ENCODE measurements at regions not wholly inside any gene's neighbourhood (a gene's known extent, or its start where the extent isn't known, plus 50 kb on each side); places are given as distances from the start of the nearest gene placed in this dataset.
"Not testable (repeated sequence)": the region's sequence is repeated elsewhere in the genome, so short reads cannot be mapped to it uniquely, and the experiment has no call there.

DNA sequence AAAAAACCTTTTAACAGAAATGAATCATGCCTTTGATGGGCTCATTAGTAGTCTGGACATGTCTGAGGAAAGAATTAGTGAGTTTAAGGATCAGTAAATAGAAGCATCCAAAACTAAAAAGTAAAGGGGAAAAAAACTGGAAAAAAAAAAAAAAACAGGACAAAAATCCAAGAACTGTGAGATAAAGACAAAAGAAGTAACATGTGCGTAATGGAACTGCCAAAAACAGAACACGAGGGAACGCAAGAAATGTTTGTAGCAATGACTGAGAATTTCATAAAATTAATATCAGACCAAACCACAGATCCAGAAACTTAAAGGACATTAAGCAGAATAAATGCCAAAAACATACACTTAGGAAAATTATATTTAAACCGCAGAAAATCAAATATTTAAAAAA is 77.4 kb downstream of the MS4A13 start:
- ATAC-seq = no peak
- no peak for DNase-seq (ENCODE audit: low spot score)

DNA sequence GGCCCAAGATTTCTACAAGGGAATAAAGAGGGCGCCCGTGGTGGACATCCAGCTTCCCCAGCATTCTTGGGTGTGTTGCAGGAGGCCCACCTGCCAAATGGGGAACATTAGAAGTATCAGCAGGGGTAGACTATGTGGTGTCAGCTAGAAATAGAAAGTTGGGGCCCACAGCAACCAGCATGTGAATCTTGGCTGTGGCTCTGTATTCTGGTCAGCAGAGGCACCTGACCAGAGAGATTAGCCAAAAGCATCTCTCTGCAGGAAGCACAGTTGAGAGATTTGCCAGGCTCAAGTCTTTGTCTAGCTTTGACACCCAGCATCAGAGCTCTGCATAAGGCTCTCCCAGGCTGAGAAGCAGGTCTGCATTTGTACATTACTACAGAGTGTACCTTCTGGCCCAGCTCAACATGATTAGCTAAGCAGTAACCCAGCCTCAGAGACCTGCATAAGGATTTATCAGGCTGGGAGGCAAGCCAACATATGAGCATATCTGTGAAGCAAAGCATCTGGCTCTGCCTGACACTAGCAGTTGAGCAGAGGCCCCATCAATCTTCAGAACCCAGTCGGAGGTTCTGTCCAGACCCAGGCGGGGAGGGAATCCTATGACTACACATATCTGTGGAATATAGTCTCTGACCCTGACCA is 79.9 kb downstream of the MS4A13 start:
- ATAC-seq (no peak), DNase-seq (ENCODE audit: low spot score) (no peak)

- DNase-seq (ENCODE audit: low spot score) (no peak), ATAC-seq (no peak)
Observed at GRCh38 chr11:60607483-60607882, 91.9 kb upstream of the MS4A8 start.

GRCh38 chr11:60609632-60610031 is 89.8 kb upstream of the MS4A8 start:
- DNase-seq (ENCODE audit: low spot score) (no peak), ATAC-seq (no peak)

- DNase-seq (ENCODE audit: low spot score) (no peak), ATAC-seq (no peak)
Observed at GRCh38 chr11:60610702-60611101, 88.7 kb upstream of the MS4A8 start.

GRCh38 chr11:60615497-60615896 is 83.9 kb upstream of the MS4A8 start:
- no peak for ATAC-seq
- DNase-seq (ENCODE audit: low spot score) = no peak

DNA sequence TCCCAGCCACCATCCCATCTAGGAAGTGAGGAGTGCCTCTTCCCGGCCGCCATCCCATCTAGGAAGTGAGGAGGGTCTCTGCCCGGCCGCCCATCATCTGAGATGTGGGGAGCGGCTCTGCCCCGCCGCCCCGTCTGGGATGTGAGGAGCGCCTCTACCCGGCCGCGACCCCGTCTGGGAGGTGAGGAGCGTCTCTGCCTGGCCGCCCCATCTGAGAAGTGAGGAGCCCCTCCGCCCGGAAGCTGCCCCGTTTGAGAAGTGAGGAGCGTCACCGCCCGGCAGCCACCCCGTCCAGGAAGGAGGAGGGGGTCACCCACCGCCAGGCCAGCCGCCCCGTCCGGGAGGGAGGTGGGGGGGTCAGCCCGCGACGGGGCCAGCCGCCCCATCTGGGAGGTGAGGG is 77.5 kb upstream of the MS4A8 start:
- DNase-seq (ENCODE audit: low spot score); ATAC-seq: not testable (repeated sequence)

DNA sequence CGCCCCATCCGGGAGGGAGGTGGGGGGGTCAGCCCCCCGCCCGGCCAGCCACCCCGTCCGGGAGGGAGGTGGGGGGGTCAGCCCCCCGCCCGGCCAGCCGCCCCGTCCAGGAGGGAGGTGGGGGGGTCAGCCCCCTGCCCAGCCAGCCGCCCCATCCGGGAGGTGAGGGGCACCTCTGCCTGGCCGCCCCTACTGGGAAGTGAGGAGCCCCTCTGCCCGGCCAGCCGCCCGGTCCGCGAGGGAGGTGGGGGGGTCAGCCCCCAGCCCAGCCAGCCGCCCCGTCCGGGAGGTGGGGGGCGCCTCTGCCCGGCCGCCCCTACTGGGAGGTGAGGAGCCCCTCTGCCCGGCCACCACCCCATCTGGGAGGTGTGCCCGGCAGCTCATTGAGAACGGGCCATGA is 76.6 kb upstream of the MS4A8 start:
- not testable (repeated sequence) for ATAC-seq; DNase-seq (ENCODE audit: low spot score)

GRCh38 chr11:60625262-60625661 is 74.2 kb upstream of the MS4A8 start:
- ATAC-seq (no peak), DNase-seq (ENCODE audit: low spot score) (no peak)

GRCh38 chr11:60629399-60629798 is 70.0 kb upstream of the MS4A8 start:
- DNase-seq (ENCODE audit: low spot score) (no peak), ATAC-seq (no peak)

DNA sequence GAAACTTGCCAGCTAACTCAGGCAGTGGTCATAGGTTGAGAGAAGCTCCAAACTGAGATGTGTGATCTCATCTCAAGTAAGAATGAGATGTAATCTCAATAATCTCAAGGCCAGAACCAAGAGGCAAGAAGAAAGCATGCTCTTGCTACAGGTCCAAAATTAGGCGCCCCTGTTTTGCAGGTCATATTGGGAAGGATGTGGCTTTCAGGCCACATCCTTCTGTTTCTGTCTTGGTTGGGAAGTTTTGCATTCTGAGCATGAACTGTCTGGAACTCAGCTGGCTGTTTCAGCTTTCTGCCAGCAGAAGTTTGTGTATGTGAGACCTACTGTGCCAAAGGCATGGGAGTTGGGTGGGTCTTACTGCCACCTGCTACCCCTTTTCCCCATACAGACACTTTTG is 67.5 kb upstream of the MS4A8 start:
- ATAC-seq (no peak), DNase-seq (ENCODE audit: low spot score) (no peak)

DNA sequence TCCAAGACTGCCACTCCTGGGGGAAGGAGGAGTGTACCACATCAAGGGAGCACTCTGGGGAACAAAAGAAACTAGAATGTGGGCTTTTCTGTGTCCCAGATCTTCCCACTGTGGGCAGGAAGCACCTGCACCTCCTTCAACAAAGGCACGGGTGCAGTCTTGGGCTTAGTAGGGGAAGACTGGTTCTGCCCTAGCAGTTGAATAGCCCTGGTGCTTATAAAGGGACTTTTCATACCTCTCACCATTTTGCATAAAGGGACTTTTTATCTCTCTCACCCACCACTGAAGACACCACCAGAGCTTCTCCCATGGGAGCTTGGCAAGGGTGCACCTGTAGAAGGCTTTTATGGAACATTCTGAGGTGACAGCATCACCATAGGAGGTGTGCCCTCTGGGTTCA is 65.8 kb upstream of the MS4A8 start:
- DNase-seq (ENCODE audit: low spot score) (no peak), ATAC-seq (no peak)

DNA sequence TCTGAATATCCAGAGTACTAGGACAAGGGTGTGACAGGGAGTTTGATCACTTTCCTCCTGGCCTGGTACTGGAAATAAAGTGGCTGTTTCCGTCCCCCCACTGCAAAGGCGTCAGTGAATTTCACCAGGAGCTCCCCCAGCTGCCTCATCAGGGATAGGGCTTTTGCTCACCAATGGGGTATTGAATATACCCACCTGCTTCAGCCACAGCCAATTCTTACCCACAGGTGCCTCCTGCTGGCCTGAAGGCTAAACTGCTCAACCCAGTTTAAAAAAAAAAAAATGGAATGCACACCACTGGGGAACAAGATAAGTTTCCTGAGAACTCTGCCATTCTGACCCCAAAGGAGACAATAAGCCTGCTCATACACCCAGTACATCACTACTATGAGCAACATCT is 65.3 kb upstream of the MS4A8 start:
- DNase-seq (ENCODE audit: low spot score) (no peak), ATAC-seq (peak; percentile 26)

- no peak for ATAC-seq
- DNase-seq (ENCODE audit: low spot score) = no peak
Observed at GRCh38 chr11:60641940-60642339, 57.5 kb upstream of the MS4A8 start.

- DNase-seq (ENCODE audit: low spot score) = no peak
Observed at GRCh38 chr11:60647087-60647486, 52.3 kb upstream of the MS4A8 start.

More at GRCh38 chr11:60647087-60647486, 52.3 kb upstream of the MS4A8 start:
- no peak for ATAC-seq
